Bronchial epithelial cell (primary cell): ENCODE measurements at regions not wholly inside any gene's neighbourhood (a gene's known extent, or its start where the extent isn't known, plus 50 kb on each side); places are given as distances from the start of the nearest gene placed in this dataset.

Experiments
- DNase-seq: peaks from one replicate; pipeline ENCODE4 v3.0.0-alpha.2; 2010; ENCODE audit warnings: low read depth
- FAIRE-seq: peaks from 2 replicates; lab custom pipeline; 2011; peaks lifted over from hg19 to GRCh38; lab: Jason Lieb, UNC
- H3K27me3 ChIP-seq: 2 replicates; pipeline ENCODE4 v1.5.1; 2011; ENCODE audit warnings: low read length; ENCODE audit not compliant: control insufficient read depth, insufficient read depth
- H3K36me3 ChIP-seq: 2 replicates; pipeline ENCODE4 v1.5.1; 2011; ENCODE audit warnings: low read length; ENCODE audit not compliant: control insufficient read depth, insufficient read depth
- H3K4me3 ChIP-seq: 2 replicates; pipeline ENCODE4 v1.5.1; 2011; ENCODE audit warnings: mild to moderate bottlenecking, low read depth, low read length, control low read depth
- CTCF ChIP-seq: IDR thresholded peaks from 2 replicates; pipeline ENCODE4 v1.5.1; 2011; ENCODE audit warnings: mild to moderate bottlenecking, moderate library complexity, low read length, control low read depth, inconsistent platforms; ENCODE audit not compliant: insufficient read depth, severe bottlenecking

- Histone ChIP-seq H3K27me3 (no peaks in the 10 kb centered on the region), H3K4me3 (no peak overlapping the region), H3K36me3 (no peaks in the 10 kb centered on the region)
- no peak for FAIRE-seq
- no peak for DNase-seq
- TF ChIP-seq CTCF: no peak
Measured at GRCh38 chr3:166498446-166498845, 661.2 kb upstream of the BCHE start.

GRCh38 chr3:166489826-166490225 is 652.6 kb upstream of the BCHE start:
- Histone ChIP-seq H3K4me3 (no peak overlapping the region), H3K36me3 (no peaks in the 10 kb centered on the region), H3K27me3 (no peaks in the 10 kb centered on the region)
- DNase-seq (no peak), FAIRE-seq (no peak)
- TF ChIP-seq CTCF: no peak

GRCh38 chr3:166488977-166489672 is 651.9 kb upstream of the BCHE start:
- H3K4me3 ChIP-seq: no peak overlapping the region
- FAIRE-seq (no peak), DNase-seq (no peak)
- no peaks in the 10 kb centered on the region for H3K36me3 ChIP-seq
- H3K27me3 ChIP-seq: no peaks in the 10 kb centered on the region
- no peak for TF ChIP-seq CTCF

- TF ChIP-seq CTCF: no peak
- Histone ChIP-seq H3K4me3 (no peak overlapping the region), H3K27me3 (no peaks in the 10 kb centered on the region), H3K36me3 (no peaks in the 10 kb centered on the region)
- FAIRE-seq: no peak
- no peak for DNase-seq
Measured at GRCh38 chr3:166484470-166484869, 647.2 kb upstream of the BCHE start.

- Histone ChIP-seq H3K4me3 (no peak overlapping the region), H3K27me3 (no peaks in the 10 kb centered on the region), H3K36me3 (no peaks in the 10 kb centered on the region)
- no peak for FAIRE-seq
- TF ChIP-seq CTCF: no peak
- no peak for DNase-seq
Measured at GRCh38 chr3:166481340-166481739, 644.1 kb upstream of the BCHE start.

GRCh38 chr3:166478356-166478755 is 641.1 kb upstream of the BCHE start:
- Histone ChIP-seq H3K4me3 (no peak overlapping the region), H3K27me3 (no peaks in the 10 kb centered on the region), H3K36me3 (no peaks in the 10 kb centered on the region)
- DNase-seq (peak; percentile 38), FAIRE-seq (no peak)
- no peak for TF ChIP-seq CTCF
